HG03432 (cell line): ENCODE measurements at regions not wholly inside any gene's neighbourhood (a gene's known extent, or its start where the extent isn't known, plus 50 kb on each side); places are given as distances from the start of the nearest gene placed in this dataset.
A peak's percentile ranks its signal among the peaks of the same experiment; 100 is the strongest.

ENCODE experiments used
- ATAC-seq: cut with Tn5 transposase; IDR thresholded peaks from one replicate; pipeline ENCODE4 v1.9.1; 2021; ENCODE audit warnings: mild to moderate bottlenecking, moderate library complexity; ENCODE audit not compliant: unreplicated experiment

DNA sequence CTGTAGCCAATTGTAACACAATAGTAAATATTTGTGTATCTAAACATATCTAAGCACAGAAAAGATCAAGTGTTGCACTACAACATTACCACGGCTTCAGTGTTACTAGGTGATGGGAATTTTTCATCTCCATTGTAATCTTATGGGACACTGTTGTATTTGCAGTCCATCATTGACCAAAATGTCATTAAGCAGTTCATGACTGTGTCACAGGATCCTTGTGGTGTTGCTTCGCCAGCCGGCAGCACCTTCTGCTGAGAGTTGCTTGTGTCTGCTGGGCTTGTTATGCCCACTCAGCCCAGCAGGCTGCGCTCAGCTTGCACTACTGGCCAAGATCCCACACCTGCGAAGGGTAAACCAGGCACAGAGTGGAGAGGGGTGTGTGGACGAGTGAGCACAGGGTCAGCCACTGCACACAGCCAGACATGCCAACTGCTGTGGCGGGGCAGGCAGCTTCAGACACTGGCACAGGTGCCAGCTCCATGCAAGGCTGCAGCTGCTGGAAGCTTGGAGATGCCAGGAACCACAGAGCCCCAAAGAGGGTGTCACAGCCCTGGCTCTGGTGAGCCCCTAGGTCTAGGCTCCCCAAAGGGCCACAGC, 273.7 kb downstream of the CETN3 start:
- ATAC-seq = no peak

DNA sequence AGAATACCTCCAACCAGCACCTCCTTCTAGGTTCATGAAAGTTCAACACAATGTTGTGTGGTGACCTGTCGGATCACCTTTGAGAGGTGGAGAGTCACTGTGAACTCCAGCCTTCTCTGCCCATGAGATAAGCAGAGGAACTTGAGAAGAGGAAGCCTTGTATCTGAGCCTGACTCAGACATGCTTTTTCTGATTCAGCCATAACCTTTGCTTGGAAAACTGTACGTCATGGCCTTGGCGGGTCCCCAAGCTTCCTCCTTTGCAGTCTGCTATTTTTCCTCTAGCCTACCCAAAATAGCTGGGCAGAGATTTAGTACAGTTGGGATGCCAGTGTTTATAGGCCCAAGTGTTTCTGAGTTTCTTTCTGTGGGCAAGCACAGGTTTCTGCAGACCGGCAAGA, 274.7 kb downstream of the CETN3 start:
- ATAC-seq = no peak

- ATAC-seq = no peak
These were observed 275.2 kb downstream of the CETN3 start for GRCh38 chr5:90134381-90134780.

- no peak for ATAC-seq
These were observed 275.6 kb downstream of the CETN3 start for GRCh38 chr5:90133941-90134340.

DNA sequence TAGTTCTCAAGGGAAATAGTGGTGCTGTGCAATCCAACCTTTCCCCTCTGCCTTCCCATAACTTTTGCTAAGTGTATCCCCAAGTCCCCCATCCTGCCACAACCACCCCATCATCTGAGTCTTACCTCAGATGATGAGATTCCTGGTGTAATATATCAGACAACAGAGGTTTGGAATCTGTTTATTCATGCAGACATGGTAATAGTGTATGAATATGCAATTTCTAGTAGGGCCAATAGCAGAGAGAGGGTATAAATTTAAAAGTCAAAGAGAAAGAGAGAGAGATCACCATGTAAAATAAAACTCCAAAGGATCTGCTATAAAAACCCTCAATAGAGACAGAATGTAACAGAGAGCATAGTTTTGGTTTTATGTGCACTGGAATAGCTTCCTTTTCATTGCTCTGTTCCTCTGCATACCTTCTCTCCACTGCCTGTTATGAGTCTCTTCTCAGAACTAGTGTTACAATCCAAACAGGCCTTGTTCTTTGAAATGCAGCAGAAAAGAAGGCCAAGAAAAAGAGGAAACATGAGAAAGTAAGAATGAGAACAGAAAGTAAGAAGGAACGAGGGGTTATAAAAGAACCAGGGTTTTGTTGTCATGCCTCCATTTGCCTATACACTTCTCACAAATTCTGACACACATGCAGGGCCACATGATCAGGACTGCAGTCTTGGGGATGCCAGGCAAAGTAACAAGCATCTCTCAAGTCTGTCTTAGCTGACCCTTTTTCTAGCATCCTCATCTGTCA, 278.0 kb downstream of the CETN3 start:
- ATAC-seq = peak; percentile 77

DNA sequence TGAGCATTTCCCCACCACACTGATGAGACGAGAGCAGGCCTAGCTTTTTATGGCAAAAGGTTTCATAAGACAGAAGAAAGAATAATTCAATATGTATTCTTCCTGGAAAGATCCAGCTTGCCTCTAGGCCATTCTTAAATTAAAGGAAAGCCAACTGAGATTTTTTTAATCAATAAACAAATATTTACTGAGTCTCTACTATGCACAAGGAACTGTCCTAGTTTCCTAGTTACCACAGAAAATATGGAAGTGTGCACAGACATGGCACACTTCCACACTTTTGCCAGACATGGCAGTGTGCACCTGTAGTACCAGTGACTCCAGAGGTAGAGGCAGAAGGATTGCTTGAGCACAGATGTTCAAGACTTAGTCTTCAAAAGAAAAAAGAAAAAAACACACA, 281.0 kb downstream of the CETN3 start:
- ATAC-seq = no peak

GRCh38 chr5:90119531-90119971, 290.0 kb downstream of the CETN3 start:
- ATAC-seq = no peak

DNA sequence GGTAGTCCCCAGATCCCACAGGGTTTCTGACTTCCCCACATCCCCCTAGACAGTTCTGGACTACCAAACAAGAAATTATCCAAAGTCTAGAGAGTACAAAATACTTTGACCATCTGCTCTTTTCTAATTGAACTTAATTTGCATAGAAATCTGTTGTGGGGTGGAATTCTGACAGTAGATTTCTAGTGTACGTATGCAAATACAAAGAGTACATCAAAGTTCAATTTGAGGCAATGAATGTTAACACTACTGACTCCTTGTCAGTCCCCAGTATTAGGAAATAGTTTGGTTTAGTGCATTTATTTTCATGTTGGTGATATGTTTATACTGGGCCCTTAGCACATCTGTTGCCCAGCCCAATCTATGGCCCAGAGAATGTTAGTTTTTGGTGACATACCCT, 292.6 kb downstream of the CETN3 start:
- ATAC-seq = no peak

DNA sequence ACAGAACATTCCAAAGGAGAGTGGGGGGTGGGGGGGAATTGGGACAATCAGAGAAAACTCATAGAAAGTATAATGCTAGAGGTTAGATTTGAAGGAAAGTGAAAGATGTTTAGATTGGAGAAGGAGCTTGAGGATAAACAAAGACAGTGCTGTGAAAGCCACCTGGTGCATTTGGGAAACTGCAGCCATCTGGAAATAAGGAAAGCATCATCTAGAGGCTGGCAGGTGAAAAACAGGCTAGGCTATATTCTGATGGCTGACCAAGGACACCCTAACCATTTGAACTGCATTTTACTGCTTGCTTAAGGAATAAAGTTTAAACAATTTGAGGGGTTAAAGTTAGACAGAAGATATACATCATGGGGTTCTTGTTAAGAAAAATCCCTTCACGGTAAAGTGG, 296.4 kb downstream of the CETN3 start:
- no peak for ATAC-seq

- no peak for ATAC-seq
These were observed 297.4 kb downstream of the CETN3 start for GRCh38 chr5:90112033-90112692.

DNA sequence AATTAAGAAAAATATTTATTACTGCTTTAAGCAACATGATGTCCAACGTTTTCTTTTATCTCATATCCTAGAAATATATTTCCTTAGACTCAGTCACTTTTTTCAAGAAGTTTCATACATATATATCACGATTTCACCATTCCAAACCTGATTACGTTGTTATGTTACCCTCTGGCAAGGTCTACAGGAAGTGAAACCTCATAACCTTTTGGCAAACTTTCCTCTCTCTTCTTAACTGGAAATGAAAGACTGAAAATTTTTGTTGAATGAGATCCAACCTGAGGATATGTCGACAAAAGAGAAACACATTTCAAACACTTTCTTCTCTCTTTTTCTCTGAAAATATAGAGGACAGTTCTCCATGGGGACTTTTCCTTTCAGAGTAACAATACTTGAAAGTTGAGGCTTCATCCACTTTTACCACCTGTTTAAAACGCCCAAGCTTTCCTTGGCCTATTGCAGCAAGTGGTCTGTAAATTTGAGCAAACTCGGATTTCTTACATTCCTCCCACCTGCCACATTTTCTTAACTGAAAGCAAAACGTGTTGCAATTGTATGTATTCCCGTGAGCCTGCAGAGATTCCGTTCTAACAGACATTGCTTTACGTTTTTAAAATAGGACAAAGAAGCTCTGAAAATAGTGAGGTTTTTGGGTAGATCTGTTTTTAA, 298.1 kb downstream of the CETN3 start:
- ATAC-seq = no peak

- no peak for ATAC-seq
These were observed 300.3 kb downstream of the CETN3 start for GRCh38 chr5:90109285-90109684.

DNA sequence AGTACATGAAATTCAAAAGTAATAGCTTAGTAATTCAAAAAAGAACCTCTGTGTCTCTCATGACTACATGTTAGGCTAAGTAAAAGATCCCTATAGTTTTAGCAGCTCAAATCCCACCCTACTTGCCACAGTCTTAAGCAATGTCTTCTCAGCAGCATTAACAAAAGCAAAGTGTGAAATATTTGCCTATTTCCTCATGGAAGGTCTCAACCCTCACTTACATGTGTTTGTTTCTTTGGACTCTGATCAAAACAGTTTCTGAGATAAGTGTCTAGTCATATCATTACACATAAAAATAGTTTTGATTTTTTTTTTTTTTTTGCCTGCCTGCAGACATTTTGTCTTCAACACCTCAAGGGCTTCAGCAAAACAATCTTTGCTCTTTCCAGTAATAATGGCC, 310.5 kb downstream of the CETN3 start:
- no peak for ATAC-seq

DNA sequence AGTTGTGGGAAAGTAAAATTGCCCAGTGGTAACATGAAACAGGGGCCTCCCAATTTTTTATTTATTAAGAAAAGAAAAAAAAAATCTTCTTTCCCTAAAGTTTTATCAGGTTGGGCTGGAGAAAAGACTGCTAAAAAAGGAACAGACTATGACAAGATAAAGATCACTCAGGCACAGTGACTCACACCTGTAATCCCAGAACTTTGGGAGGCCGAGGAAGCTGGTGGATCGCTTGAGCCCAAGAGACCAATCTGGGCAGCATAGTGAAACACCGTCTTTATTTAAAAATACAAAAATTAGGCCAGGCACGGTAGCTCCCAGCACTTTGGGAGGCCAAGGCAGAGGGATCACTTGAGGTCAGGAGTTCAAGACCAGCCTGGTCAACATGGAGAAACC, 312.5 kb downstream of the CETN3 start:
- no peak for ATAC-seq

DNA sequence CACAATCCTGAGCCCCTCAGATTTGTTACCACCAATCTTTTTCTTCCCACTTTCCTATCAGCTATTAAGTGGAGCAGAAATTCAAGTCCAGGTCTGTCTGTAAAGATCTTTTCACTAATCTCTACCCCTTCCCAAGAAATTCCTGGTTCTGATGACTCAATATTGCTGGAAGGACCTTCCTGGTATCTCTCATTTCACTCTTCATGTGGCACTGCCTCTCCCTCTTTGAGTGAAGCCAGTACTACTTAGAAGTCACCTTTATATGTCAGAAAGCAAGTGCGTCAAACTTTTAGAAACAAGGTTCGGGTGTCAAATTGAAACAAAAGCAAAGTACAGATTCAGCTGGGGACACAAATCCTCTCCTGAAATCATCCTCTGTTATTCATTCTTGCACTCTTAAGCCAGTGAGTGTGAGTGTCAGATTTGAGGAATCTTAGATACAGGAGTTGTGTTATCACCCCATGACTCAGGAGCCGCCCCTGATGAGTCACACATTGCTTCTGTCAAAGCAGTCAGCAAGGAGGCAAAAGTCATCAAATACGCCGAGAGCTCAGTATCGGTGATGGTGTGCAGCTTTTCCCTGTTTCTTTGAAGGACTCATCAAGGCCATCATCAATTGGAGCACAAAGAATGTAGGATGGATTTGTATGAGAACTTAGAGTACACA, 313.0 kb downstream of the CETN3 start:
- ATAC-seq = no peak

DNA sequence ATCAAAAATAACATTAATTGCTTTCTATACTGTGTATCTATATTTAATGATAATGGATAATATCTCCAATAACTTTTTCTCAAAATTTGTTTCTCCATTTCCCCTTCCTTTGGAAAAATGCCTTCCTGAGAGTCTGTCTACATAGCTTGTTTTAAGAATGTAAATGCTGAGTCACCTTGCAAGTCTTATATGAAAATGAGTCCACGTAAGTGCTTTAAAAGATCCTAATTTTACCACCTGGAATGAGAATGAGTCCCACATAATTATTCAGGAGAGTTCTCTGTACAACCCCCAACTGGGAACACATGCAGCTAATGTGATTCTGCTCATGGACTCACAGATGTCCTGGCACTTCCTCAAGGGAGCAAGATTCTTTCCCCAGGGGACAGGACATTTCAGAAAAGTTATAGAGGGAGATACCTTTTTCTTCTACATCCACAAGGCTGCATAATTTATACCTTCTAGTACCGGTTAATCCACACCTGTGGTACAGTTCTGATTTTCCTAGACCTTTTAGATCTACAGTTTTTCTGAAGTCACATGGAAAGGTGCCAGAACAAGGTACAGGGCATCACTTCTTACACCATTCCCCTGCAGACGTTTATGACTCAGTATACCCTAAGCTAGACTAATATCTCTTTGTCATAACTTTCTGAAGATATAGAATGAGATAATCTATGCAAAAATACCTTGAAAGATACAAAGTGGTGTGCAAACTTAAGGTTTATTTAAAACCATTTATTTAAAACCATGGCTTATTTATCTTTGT, 314.1 kb downstream of the CETN3 start:
- ATAC-seq = no peak

DNA sequence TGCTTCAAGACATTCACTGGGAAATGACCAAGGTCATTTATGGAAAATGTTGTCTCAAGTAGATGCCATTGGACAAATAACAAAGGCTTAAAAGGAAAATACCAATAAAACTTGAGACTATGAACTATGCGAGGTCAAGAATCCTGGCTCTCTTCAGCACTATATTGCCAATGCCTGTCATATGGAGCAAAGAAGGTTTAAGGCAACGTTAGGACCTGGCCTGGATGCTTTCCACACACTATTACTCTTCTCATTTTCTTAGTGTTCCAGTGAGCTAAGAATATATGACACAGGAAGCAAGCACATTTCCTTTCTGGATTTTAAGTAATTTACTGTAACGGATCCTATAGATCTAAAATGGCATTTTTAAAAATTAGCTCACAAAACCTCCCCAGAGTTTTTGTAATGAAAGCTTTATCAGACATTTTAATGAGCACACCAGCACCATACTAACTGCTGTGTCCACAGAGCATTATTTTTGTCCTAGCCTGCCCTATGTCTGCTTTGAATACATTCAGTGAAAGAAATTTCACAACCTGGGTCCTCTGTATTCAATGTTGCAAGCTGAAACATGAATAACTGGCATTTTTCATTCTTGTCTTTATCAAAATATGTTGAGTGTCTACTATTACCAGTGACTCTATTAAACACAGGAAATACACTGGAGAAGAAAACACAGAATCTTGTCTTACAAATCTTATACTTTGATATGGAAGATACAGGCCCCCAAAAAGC, 315.6 kb downstream of the CETN3 start:
- no peak for ATAC-seq

DNA sequence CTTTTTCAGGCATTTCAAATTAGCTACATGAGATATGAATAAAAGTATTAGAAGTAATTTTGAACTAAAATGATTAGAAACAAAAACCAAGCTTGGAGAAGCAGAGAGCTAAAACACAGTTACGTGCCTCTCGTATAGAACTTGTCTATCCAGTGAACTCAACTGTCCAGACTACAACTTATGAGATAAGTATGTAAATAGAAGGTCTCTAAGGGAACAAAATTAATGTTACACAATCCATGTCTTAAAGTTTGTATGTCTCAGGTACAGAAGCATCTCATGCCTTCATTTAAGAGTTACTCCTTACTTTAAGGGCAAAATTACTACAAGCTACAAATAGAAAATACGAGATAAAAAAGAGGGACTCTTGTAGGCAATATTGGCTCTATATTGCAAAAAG, 316.8 kb downstream of the CETN3 start:
- no peak for ATAC-seq

DNA sequence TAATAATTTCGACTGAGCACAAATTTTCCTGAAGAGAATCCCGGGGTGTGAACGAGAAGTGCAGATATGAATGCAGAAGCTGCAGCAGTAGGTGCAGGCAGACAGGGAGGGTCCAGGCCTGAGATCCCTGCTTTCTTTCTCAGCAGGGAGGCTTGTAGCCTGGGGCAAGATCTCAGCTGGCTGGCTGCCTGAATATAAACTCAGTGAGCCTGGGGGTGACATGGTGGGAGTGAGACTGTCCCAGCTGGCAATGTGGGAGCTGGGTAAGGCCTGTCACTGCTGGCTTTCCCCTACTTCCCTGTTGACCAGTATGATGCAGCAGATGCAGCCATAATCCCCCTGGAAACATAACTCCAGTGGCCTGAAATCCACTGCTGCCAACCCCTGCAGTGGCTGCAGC, 325.2 kb downstream of the CETN3 start:
- no peak for ATAC-seq
